Uterus (tissue), 3 donors: ENCODE measurements at regions not wholly inside any gene's neighbourhood (a gene's known extent, or its start where the extent isn't known, plus 50 kb on each side); places are given as distances from the start of the nearest gene placed in this dataset.

ENCODE experiments used
- DNase-seq, 2 donors: peaks; one replicate each; pipeline ENCODE4 v3.0.0-alpha.2; 2019 to 2020
- H3K27ac ChIP-seq, 2 donors: fragments of 200-600 bp; sonication (generic); 1 replicate in 1 of 2; 2 replicates in 1 of 2; pipeline ENCODE4 v1.5.1; 2016 to 2018
- H3K27me3 ChIP-seq, 2 donors: fragments of 200-600 bp; sonication (generic); one replicate each; pipeline ENCODE4 v1.5.1; 2018 to 2019; ENCODE audit warnings: control low read depth in 1 of 2
- H3K36me3 ChIP-seq, 2 donors: fragments of 200-600 bp; sonication (generic); one replicate each; pipeline ENCODE4 v1.5.1; 2019; ENCODE audit warnings: control low read depth in 1 of 2
- H3K4me1 ChIP-seq, 2 donors: fragments of 200-600 bp; sonication (generic); one replicate each; pipeline ENCODE4 v1.5.1; 2018 to 2019; ENCODE audit warnings: control low read depth in 1 of 2
- H3K4me3 ChIP-seq, 2 donors: fragments of 200-600 bp; sonication (generic); 1 replicate in 1 of 2; 2 replicates in 1 of 2; pipeline ENCODE4 v1.5.1; 2018 to 2019; ENCODE audit warnings: mild to moderate bottlenecking in 1 of 2
- H3K9me3 ChIP-seq, 2 donors: fragments of 200-600 bp; sonication (generic); one replicate each; pipeline ENCODE4 v1.5.1; 2019; ENCODE audit warnings: control low read depth in 1 of 2
- POLR2A ChIP-seq, 2 donors: fragments of 450-650 bp; IDR thresholded peaks; one replicate each; pipeline ENCODE4 v1.6.1; 2016; ENCODE audit warnings: antibody characterized with exemption in 2 of 2, mild to moderate bottlenecking in 1 of 2, moderate library complexity in 1 of 2
- intact Hi-C: fragments of 100-400 bp; cut with DNase I; formaldehyde crosslinking; loops from one replicate; pipeline ENCODE4 v1.15.1; 2023; ENCODE audit warnings: low total_unique reads
- TF ChIP-seq, protein P1 (sequence below), 4 experiments: fragments of 200-600 bp in 2 of 4; fragments of 450-650 bp in 2 of 4; sonication (generic) in 2 of 4; IDR thresholded peaks; one replicate each; pipeline ENCODE4 v1.5.1; 2016 to 2019; ENCODE audit warnings: antibody characterized with exemption in 4 of 4, mild to moderate bottlenecking in 2 of 4, moderate library complexity in 1 of 4
- donor health status: DM: yes; HTN: yes; CAD: no.

DNA sequence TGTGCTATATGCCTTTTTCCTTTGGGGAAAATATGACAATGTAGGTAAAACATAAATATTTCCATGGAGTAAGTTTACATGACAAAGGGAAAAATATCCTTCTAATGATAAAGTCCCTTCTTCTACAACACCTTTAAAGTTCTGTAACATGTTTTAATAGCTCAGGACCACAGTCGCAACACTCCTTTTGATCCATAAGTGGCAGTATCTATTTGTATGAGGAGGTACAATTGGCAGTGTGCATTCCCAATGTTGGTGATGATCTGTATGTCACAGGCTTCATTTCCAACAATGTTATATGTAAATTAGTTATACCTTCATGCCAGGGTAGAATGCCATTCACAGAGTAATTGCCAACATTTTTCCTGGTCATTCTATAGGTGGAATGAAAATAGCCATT is 127.1 kb upstream of the CCNH start:
- Histone ChIP-seq H3K9me3 (no peaks in the 10 kb centered on the region), H3K4me1 (no peaks in the 10 kb centered on the region), H3K27ac (no peak overlapping the region), H3K36me3 (no peaks in the 10 kb centered on the region), H3K4me3 (no peak overlapping the region), H3K27me3 (no peaks in the 10 kb centered on the region)
- intact Hi-C loops, result no loop called here
- TF ChIP-seq, protein P1, sequence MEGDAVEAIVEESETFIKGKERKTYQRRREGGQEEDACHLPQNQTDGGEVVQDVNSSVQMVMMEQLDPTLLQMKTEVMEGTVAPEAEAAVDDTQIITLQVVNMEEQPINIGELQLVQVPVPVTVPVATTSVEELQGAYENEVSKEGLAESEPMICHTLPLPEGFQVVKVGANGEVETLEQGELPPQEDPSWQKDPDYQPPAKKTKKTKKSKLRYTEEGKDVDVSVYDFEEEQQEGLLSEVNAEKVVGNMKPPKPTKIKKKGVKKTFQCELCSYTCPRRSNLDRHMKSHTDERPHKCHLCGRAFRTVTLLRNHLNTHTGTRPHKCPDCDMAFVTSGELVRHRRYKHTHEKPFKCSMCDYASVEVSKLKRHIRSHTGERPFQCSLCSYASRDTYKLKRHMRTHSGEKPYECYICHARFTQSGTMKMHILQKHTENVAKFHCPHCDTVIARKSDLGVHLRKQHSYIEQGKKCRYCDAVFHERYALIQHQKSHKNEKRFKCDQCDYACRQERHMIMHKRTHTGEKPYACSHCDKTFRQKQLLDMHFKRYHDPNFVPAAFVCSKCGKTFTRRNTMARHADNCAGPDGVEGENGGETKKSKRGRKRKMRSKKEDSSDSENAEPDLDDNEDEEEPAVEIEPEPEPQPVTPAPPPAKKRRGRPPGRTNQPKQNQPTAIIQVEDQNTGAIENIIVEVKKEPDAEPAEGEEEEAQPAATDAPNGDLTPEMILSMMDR (IDR thresholded peaks at IDR 0.05), result no peak
- no peak for TF ChIP-seq POLR2A (IDR thresholded peaks at IDR 0.05)
- DNase-seq, result no peak

DNA sequence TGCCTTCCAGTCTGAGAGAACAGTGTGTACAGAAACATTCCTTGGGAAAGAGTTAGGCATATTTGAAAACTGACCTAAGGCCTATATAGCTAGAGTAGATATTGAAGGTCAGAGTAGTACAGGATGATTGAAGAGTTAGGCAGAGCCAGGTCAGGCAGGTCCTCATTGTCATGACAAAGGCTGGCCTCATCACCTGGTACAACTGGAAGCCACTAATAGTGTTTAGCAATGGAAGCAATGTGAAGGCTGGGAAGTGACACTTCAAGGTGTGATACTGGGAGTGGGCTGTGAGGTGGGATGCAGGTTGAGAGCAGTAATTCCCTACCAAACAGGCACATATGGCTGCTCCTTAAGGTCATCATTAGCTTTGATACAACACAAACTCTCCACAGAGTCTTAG is 123.6 kb upstream of the CCNH start:
- Histone ChIP-seq H3K4me1 (no peaks in the 10 kb centered on the region), H3K36me3 (no peaks in the 10 kb centered on the region), H3K27me3 (no peaks in the 10 kb centered on the region), H3K9me3 (no peaks in the 10 kb centered on the region), H3K4me3 (no peak overlapping the region), H3K27ac (no peak overlapping the region)
- no peak for TF ChIP-seq POLR2A (IDR thresholded peaks at IDR 0.05)
- TF ChIP-seq, protein P1 (IDR thresholded peaks at IDR 0.05), result no peak
- intact Hi-C loops, result no loop called here
- no peak for DNase-seq

DNA sequence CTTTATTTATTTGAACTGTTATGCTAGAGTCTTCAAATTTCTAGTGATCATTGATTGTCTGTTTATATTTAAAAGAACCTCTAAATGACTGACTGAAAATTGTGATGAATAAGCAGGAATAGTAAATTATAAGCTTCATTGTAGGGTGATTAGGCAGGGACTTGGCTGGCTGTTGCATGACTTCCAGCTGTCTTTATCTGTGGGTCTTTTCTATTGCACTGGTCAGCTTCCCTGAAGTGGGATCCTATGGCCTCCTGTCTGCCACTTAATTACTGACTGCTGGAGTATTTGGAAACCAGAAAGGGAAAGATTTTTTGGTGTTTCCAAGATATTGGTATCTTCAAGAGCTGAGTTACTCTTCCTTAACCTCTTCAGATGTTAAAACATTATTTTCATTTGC is 123.0 kb upstream of the CCNH start:
- Histone ChIP-seq H3K4me3 (no peak overlapping the region), H3K27ac (no peak overlapping the region), H3K4me1 (no peaks in the 10 kb centered on the region), H3K36me3 (no peaks in the 10 kb centered on the region), H3K9me3 (no peaks in the 10 kb centered on the region), H3K27me3 (no peaks in the 10 kb centered on the region)
- intact Hi-C loops, result no loop called here
- no peak for DNase-seq
- TF ChIP-seq POLR2A (IDR thresholded peaks at IDR 0.05), result no peak
- TF ChIP-seq, protein P1 (IDR thresholded peaks at IDR 0.05), result no peak

DNA sequence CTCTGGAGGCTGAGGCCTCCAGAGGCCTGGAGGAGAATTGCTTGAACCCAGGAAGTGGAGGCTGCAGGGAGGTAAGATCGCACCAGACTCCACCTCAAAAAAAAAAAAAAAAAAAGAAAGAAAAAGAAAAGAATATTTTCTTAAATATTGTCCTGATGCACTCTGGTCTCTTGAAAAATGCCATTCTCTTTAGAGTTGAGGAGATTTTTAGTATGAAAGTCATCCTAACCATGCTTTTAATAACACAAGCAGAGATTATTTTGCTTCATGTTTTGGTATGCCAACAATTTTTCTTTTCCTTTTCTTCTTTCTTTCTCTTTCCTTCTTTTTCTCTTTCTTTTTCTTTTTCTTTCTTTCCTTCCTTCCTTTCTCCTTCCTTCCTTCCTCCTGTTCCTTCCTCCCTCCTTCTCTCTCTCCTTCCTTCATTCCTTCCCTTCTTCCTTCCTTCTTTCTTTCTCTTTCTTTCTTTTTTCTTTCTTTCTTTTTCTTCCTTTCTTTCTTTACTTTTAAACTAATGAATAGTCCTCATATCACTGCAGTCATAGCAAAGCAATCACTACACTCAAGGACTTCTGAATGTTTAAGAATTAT is 116.9 kb upstream of the CCNH start:
- intact Hi-C loops, result no loop called here
- DNase-seq, result no peak
- no peaks in the 10 kb centered on the region for H3K36me3 ChIP-seq
- no peak overlapping the region for H3K4me3 ChIP-seq
- no peaks in the 10 kb centered on the region for H3K4me1 ChIP-seq
- no peaks in the 10 kb centered on the region for H3K27me3 ChIP-seq
- H3K9me3 ChIP-seq, result no peaks in the 10 kb centered on the region
- TF ChIP-seq, protein P1 (IDR thresholded peaks at IDR 0.05), result no peak
- no peak for TF ChIP-seq POLR2A (IDR thresholded peaks at IDR 0.05)
- no peak overlapping the region for H3K27ac ChIP-seq

DNA sequence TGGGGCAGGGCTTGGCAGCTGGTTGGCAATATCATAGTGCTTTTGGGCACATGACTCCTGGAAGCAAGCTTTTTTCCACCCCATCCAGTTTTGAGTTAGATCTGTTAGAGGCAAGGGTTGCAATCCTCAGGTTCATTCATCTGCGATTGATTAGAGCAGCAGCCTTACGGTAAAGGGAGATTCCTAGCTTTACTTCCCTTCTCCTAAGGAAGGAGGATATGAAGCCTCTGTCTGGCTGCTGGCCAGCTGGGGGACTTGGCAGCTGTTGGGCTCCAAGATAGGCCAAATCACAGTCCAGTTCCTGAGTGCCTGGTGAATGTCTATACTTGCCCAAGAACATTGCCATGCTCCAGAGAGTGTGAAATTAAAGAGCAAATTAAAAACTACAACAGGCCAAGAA is 113.4 kb upstream of the CCNH start:
- DNase-seq, result no peak
- Histone ChIP-seq H3K36me3 (no peaks in the 10 kb centered on the region), H3K27me3 (no peaks in the 10 kb centered on the region), H3K4me1 (no peaks in the 10 kb centered on the region), H3K4me3 (no peak overlapping the region), H3K27ac (no peak overlapping the region), H3K9me3 (no peaks in the 10 kb centered on the region)
- TF ChIP-seq, protein P1 (IDR thresholded peaks at IDR 0.05), result no peak
- intact Hi-C loops, result no loop called here
